ENCODE measurements at regions not wholly inside any gene's neighbourhood (a gene's known extent, or its start where the extent isn't known, plus 50 kb on each side); places are given as distances from the start of the nearest gene placed in this dataset.

DNA sequence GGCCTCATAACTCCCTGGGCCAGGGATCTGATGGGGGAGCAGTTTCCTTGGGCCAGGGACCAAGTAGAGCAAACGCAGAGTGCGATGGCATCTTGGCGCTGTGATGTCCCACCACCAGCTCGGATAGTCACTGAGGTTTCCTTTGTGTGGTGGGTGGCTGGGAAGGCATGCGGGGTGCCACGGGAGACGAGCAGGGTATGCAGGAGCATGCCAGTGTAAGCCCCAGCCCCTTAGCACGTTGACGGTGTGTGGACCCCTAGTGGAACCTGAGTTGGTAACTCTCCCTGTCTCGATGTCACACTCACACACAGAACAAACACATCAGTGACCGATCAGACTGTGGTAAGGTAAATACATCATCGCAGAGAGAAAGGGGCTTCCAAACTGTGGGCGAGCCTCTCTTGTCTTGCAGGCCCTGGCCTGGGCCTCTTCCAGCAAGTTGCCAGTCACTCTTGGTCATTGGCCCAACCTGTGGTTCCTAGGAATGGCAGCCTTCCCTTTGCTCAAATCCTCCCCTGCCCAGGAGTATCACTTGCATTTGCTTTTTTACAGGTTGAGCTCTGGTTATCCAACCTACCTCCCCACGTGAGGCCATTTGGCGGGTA, 231.6 kb upstream of the GPR26 start:
- POLR2A ChIA-PET, result no interaction called here
- CTCF ChIA-PET, result no interaction called here

DNA sequence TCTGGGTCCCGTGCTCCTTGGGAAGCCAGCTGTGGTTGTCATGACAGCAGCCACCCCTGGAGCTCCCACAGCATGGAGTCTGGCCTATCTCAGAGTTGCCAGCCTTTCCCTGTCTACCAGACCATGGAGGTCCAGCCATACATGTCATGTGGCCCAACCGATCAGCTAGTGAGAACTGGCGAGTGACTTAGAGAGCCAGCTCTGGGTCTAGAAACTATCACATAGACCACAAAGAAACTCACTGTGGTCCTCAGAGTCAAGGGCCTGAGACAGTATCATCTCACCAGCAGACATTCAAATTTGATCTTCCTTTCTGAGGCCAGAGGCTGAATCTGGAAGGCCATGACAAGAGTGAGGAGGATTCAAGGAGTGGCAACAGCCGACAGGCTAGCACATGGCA, 223.3 kb upstream of the GPR26 start:
- CTCF ChIA-PET, result no interaction called here
- POLR2A ChIA-PET, result no interaction called here

DNA sequence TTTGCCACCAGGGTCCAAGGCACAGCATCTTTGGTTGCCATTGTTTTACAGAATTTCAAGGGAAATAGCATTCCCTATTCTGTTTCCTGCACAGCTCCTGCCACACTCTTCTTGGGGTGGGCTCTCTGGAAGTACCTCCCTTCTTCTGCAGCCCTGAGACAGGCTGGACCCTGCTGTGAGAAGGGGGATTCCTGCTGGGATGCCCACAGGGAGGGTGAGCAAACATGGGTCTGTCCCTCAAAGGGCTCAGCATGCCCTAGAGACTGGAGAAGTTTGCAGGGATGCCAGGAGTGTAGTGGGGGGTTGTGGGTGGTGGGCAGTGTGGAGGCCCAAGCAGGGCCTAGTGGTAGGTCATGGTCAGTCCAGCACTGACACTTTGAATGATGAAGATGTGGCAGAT, 222.2 kb upstream of the GPR26 start:
- ChIA-PET CTCF (no interaction called here), POLR2A (no interaction called here)

DNA sequence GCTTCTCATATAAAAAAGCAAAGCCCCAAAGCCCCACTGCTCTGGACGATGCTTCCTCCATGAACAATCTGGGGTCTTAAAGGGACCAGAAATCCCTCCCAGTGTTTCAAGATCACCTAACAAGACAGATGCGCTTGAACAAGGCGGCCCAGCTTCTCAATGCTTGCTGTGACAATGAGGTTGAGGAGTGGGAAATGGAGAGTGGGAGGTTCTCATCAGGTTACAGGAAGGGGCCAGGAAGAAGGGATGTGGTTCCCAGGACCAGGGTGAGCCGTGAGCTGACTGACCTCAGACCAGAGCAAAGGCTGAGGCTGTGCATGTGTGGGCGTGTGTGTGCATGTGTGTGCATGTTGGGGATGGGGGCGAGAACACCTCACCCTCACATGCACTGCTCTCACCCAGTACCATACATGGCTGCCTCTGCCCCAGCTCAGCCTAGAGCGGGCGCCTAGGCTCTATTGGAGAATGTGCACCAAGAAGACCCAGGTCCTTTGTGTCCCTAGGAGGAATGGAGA, 220.8 kb upstream of the GPR26 start:
- POLR2A ChIA-PET, result no interaction called here
- CTCF ChIA-PET, result no interaction called here

DNA sequence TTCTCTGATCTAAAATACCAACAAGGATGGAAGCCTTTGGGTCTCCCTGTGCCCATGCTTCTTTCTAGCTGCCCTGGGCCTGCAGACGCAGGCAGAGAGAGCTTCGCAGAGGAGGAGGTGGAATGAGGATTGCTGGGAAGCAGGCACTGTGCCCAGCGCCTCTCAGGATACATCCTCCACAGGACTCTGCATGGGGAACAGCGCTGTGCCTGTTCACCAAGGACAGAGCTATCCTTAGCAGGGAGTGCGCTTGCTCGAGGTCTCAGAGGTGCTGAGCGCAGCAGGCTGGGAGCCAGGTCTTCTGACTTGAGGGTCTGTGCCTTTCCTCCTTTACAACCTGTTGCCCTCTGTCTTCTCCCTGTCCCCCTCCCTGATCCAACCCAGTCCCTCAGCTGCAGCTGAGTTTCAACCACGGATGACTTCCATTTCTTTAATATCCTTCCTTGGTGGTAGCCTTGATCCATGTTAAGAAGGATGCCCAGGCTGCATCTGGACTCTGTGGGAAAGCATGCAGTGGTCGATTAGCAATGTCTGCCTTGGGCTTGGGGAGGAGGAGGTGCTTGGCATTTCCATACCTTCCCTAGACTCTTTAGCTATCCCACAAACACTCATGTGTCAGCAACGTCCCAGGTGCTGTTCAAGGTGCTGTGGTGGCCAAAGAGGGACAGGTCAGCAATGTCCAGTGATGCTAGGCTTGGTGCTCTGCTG, 219.6 kb upstream of the GPR26 start:
- ChIA-PET POLR2A (no interaction called here), CTCF (no interaction called here)

DNA sequence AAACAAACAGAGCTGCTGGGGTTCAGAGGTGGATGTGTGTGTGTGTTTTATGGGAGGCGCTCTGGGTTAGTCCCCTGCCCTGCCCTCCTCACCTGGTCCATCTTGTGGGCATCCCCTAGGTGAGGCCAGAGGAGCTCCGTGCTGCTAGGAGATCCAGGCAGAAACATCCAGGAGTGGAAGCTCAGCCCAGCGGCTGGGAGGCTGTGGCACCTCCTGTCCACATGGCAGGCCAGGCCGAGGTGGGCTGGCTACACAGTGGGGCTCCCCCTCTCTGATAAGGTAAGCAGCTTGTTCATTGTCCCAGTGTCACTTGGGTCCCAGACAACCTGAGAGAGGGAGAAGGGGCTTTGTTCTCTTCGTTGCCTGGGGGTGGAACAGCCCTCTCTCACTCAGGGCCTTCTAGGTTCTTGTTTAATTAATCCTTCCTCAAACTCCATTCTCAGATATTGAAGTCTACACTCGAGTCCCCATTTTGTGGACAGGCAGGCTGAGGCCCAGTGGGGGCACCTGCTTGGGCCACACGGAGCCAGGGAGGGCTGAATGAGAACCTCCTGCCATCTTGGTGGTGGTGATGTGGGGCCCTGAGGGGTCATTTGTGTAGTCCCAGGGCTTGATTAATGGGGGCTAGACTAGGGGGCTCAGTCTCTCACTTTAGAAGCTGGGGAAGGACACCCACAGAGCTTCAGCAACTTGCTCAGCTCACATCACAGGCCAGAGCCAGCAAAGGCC, 216.8 kb upstream of the GPR26 start:
- CTCF ChIA-PET, result no interaction called here
- POLR2A ChIA-PET, result no interaction called here

DNA sequence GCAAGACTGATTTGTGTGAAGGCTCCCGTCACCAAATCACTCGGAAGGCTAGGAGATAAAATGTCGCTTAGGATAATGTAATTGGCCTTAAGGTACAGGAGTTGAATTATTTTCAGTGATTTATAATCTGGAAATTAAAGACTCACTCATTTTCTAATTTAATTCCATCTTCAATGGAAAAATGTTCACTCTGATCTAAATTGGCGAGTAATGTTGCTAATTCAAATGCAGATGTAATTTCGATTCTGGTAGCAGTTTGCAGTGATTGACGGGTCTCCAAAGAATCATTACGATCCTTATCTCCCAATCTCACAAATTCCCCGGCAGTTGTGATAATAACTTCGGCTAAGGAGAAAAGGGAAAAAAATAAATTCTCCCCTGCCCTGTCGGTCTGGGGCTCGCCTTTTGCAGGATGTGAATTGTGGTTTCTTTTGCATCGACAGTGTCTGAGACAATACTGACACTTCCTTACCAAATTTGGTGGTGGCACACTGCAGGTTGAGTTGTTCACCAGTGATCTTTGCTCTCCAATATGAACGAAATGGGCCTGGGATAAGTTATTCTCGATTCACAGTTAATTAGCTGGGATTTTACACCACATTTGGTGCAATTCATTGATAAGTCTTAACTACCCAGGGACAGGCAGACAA, 215.1 kb upstream of the GPR26 start:
- POLR2A ChIA-PET, result no interaction called here
- CTCF ChIA-PET, result no interaction called here

DNA sequence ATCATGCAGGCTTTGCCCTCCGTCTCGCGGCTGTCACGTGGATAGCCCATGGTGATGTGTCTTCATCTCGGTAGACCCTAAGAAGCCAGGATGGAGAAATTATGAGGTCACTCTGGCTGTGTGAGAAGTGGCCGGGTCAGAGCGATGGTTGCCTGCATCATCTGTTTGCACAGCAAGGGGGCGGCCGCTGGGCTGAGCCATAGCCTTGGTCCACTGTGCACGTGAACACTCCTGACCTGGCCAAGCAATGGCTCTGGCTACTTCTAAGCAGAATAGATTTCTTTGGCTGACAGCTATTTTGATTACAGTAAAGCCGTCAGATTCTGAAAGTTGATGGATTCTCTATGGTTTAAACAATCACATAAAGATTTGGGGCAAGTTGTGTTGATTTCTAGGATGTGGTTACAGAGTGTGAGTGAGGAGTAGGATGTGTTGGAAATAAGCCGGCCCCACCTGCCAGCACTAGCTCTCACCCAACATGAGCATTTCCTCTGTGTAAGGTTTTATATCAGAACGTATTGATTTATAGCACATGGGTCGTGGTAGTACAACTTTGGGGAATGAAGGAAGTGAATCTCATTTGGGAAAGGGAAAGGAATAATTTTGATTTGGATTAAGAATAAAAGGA, 214.4 kb upstream of the GPR26 start:
- ChIA-PET CTCF (no interaction called here), POLR2A (no interaction called here)

DNA sequence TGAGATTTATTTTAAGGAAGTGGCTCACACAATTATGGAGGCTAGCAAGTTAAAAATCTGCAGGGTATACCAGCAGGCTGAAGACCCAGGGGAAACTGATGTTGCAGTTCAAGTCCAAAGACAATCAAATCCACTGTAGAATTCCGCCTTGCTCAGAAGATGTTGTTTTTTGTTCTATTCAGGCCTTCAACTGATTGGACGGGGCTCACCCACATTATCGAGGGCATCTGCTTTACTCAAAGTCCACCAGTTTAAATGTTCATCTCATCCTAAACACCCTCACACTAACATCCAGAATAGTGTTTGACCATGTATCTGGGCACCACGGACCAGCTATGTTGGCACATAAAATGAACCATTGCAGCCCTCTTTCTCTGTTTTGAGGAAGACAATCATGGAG, 211.2 kb upstream of the GPR26 start:
- CTCF ChIA-PET, result no interaction called here
- POLR2A ChIA-PET, result no interaction called here

DNA sequence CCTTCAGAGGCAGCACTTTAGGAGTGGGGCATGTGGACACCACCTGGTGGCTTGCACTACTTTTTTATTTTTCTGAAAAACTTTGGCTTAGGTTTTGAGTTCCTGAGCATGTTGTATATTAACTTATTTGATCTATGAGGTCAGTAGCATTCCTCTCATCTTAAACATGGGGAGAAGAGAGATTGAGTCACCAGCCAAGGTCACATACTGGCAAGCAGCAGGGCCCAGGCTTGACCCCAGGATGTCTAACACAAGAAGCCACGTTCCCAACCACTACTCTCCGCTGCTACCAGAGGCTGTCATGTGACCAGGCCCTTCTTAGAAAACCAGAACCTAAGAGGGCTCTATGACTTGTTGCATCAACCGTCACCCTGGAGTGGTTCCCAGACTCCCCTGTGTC, 210.3 kb upstream of the GPR26 start:
- CTCF ChIA-PET, result no interaction called here
- POLR2A ChIA-PET, result no interaction called here

DNA sequence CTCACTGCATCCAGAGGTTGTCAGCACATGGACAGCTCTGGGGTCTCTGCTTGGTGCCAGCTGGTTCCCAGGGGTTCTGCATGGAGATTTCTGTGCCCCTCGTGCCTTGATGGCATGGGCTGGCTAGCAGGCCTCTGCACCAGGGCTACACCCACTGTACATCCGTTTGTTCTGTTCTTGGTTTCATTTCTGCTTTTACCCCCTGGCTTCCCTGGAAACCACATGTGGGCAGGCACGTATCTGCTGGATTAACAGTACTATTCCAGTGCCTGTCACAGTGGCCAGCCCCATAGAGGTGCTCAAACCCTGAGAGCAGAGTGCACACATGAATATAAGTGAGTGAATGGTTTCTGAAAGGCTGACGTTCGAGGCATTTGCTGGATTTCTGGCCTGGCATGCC, 207.2 kb upstream of the GPR26 start:
- ChIA-PET CTCF (no interaction called here), POLR2A (no interaction called here)

DNA sequence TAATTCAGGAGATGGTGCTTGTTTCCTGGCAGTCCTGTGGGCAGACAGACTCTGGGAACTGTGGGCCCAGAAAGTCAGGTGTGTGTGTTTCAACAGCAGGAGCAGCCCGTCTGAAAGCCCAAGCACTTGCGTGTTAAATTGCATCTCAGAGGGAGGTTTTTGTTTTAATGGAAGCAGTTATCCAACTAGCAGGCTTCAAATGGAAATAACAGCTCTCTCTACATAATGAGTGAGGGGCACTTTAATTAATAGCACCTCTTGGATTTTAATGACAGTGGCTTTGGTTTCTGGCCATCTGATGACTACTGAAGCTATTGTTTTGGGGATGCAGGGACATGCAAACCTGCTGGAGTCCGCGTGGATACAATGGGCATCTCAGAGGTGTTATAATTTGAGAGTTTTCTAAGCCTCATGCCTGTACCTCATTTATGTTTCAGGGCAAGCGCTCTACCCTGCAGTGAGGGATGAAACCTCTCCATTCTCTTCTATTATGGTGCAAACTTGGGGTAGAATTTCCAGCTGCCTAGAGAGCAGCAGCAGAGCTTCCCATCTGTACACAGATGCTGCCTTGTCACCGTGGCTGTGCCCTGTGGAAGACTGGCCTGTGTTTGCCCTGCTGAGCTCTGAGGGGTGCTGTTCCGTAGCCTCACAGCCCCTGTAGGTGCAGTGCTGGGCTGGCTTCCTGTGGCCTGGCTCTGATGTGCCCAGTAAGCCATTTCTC, 206.6 kb upstream of the GPR26 start:
- POLR2A ChIA-PET, result no interaction called here
- CTCF ChIA-PET, result no interaction called here

DNA sequence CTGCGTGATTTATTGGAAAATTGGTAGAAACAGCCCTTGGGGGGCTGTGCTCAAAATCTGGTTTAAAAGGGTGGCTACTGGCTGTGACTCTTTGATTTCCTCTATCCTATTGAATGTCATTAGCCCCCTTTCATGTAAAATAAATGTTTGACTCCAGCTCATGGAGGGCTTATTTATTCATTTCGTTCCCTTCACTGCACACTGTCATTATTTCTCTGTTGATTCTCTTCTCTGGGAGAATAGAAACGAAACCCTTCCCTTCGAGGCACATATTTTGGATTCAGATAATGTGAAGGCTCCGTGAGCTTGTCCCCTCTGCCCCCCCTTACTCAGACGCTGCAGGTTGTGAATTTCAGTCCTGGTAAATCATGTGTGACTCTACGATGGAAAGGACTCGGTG, 203.9 kb upstream of the GPR26 start:
- CTCF ChIA-PET, result no interaction called here
- POLR2A ChIA-PET, result no interaction called here

DNA sequence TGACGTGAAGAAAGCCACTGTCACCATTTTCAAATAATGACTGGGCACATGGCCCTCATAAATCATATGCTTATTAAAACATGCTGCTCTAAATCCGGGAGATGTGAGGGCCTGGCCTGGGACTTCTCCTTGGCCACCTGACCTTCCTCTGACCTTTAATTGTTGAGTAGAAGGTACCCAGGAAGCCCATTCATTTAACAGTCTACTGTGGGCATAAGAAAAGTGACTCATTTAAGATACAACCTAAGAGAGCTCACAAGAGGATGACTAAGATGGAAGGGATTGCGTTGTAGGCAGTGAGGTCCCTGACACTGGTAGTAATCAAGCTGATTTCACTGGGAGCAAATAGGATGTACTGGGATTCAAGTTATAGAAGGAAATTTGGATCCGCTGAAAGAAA, 203.4 kb upstream of the GPR26 start:
- ChIA-PET CTCF (no interaction called here), POLR2A (no interaction called here)

DNA sequence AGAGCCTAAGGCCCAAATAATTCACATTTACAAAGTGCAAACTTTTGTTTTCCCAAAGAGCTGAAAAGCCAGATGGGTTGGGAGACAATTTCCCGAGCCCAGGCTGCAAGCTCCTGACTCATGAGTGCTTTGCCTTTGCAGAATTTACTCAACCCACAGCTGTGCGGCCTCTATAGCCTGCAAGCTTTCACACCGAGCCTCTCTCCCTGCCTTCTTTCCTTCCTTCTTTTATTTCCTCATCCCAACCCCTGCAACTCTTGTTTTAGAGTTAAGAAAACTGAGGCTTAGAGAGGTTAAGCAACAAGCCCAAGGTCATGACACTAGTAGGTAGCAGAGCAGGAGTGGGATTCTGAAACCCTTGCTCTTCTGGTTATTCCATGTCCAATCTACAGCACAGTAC, 203.0 kb upstream of the GPR26 start:
- POLR2A ChIA-PET, result no interaction called here
- CTCF ChIA-PET, result no interaction called here

DNA sequence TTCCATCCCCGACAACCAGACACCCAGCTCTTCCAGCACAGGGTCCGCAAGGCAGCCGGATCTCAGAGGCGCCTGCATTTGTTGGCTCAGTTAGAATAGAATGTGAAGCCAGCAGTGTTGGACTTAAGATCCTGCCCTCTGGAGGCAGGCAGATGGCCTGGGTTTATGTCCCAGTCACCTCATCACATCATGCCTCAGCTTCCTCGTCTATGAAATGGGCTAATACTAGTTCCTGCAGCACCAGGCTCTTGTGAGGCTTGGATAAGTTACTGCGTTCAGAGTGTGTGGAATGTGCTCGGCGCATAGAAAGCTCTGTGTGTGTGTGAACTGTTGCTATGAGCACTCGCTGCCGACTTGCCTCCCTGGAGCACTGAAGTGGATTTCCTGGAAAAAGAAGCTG, 202.5 kb upstream of the GPR26 start:
- ChIA-PET CTCF (no interaction called here), POLR2A (no interaction called here)

DNA sequence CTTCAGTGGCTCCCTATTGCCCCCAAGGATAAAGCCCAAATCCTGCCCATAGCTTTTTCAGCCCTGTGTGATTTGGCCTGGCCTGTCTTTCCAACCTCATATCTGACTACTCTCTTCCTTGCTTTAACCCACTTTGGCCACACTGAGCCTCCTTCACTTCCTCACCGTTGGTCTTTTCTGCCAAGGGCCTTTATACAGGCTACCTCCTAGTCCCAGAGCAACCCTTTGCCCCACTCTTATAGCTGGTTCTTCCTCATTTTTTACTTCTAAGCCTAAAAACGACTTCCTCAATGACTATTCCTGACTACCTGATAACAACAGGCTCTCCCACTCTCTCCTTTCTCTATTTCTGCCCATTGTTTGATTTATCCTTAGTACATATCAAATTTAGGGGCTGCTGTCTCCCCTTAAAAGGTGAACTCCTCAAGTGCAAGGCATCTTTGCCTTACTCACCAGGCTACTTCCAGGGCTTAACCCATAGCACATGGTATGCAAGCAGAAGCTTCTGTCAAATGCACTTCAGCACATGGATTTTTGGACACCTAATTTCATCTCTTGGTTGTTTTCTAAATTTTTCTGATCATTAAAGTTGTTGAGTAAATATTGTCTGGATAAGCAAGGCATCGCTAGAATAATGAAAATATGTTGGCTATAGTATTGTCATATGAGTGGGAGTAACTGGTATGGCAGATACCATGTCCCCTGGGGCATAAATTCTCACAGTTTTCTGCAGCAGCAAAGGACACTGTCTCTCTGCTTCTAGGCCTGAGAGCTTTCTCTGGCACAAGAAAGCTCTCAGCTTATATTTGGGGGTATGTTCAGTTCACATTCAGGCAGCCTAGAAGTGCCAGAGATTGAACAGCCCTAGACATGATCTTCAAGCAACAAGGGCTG, 201.5 kb upstream of the GPR26 start:
- ChIA-PET CTCF (no interaction called here), POLR2A (no interaction called here)

DNA sequence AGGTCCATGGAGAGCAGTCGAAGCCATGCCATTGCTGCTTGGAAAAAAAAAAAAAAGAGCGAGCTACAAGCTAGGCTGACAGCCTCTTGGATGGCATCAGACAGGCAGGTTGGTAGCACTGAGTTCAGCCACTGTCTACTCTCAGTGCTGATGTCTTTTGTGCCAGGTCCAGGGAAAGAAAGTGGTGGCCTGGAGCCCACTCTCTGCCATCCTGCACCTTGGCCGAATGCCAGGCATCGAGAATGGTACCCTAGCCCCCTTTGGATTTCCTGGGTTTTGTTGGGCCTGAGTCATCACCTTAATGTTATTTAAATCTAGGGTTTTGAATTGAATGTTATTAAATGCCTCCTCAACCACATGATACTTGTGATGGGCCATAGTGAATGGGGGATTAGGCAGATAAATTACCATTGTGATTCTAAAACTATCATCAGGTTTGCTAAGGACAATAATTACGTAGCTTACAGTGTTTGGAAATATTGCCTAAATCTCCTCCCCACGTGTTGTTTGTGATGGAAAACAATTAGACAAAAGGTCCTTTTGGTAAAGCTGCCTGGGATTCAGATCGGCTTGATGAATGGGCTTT, 195.7 kb upstream of the GPR26 start:
- POLR2A ChIA-PET, result no interaction called here
- CTCF ChIA-PET, result no interaction called here

DNA sequence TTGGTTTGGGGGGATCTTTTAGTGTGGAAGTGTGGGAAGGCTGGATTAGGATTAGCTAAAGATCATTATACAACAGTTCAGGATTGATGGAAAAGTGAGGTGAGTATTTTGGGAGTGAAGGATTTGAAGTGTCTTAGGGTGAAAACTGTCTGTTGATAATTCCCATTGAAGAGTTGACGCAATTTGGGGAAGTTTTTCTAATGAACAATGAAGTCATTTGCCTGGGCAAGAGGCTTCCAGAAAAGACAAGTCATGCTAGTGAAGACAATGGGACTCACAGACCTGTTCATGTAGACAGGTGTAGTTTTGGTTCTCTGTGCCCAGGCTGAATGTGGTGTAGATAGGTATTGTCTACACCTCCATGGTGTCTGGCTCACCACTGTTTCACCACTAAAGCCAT, 194.3 kb upstream of the GPR26 start:
- POLR2A ChIA-PET, result no interaction called here
- CTCF ChIA-PET, result no interaction called here
